A172 (cell line): ENCODE measurements at regions not wholly inside any gene's neighbourhood (a gene's known extent, or its start where the extent isn't known, plus 50 kb on each side); places are given as distances from the start of the nearest gene placed in this dataset.

Source experiments
- DNase-seq: peaks from one replicate; pipeline ENCODE4 v3.0.0-alpha.2; 2015; ENCODE audit warnings: low spot score

GRCh38 chr22:46078241-46079092 is 71.9 kb upstream of the PPARA start:
- no peak for DNase-seq

- no peak for DNase-seq
These were observed 71.0 kb upstream of the PPARA start for GRCh38 chr22:46079093-46079860.

DNA sequence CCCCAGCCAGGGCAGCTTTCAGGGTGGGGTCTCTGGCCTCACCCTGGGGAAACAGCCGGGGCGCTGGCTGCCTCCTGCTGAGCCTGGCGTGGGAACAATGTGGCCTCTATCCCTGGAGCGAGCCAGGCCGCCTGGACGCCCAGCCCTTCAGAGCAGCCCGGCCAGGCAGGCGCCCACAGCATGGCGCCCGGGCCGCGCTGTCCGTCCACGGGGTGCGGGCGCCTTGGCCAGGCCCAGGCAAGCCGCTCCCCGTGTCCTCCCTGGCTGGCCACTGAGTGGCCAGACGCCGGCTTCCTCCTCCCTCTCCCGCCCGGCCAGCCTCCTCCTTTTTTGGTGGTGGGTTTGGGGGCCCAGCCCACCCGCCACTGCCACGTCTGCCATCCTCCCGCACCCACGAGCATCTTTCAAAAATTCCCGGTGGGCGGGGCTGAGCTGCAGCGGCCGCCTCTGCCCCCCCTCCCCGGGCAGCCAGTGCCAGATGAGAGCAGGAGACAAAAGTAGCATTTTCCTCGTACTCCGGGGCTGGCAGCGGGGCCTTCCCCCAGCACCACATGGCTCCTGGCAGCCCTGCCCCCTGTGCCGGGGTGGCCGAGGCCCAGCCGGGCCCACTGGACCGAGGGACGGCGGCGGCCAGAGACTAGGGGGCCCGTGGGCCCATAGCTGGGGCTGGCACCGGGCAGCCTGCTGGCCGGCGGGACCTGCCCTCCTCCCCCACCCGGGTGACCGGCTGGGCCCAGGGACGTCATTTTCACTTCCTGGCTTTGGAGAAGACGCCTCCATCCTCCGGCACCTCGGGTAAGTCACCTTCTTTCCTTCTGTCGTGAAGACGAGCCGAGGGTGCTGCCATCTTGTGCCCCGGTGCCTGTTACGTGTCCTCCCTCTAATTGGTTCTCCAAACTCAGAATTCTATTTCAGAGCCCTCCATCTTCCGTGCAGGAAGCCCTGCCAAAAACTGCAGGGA is 70.2 kb upstream of the PPARA start:
- no peak for DNase-seq

DNA sequence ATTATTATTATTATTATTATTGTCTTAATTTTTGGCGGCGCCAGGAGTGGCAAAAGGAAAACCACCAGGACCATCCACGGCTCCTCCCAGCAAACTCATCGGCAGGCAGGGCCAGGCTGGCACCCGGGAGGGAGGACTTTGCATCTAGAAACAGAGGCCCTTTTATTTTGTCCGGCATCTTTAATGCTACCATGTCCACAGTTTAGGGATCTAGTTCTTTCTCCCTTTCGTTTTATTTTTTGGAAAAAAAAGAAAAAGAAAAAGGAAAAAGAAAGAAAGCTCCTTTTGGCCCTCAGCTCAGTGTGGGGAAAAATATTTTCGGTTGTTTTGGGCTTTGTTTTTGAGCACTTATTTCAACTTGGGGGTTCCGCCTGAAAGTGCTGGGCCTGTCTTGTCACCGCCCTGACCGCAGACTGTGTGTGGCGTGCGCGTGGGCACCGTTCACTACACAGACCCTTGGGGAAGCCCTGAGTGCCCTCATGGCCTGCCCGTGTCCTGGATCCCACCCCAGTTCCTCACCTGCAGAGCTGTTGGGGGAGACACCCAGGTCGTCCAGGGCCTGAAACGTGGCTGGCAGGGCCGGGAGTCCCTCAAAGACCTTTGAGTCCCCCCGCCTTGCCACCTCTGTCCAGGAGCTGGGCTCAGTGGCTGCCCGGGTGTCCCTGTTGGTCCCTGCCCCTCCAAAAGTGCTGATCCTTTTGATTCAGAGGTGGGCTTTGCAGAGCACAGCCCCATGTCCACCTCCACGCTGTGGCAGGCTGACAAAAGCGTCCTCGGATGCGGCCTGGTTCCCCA is 69.1 kb upstream of the PPARA start:
- no peak for DNase-seq

DNA sequence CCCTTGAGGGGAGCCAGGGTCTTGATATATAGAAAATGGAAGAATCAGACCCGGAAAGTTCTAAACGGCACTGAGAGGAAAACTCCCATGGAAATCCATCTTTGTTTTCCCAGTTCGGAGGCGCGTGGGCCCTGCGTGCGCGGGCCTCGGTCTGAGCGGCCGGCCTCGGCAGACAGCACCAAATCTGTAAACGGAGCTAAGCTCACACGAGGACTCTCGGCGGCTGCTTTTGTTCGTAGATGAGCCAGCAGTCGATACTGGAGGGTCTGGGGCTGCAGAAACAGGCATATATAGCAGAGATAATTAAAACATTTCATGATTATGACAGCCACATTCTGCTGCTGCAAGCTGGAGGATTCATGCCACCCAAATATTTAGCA is 68.5 kb upstream of the PPARA start:
- DNase-seq = no peak

DNA sequence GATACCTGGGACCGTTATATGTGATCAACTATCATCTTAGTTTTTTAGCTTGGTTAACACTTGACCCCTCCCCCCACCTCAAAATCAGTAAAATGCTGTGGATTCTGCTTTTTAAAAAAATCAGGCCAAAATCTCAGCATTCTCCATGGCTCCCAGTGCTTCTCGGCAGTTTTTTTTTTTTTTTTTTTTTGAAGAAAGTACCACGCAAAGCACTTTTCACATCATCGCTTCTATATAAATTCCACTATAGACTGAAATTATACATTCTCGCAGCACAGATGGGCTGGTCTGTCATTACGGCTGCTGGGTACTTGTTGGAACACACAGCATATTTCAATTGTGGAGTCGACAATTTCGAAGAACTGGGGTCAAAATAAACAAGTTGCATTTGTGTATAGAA is 67.7 kb upstream of the PPARA start:
- DNase-seq = no peak

- no peak for DNase-seq
These were observed 66.7 kb upstream of the PPARA start for GRCh38 chr22:46083383-46084350.

DNA sequence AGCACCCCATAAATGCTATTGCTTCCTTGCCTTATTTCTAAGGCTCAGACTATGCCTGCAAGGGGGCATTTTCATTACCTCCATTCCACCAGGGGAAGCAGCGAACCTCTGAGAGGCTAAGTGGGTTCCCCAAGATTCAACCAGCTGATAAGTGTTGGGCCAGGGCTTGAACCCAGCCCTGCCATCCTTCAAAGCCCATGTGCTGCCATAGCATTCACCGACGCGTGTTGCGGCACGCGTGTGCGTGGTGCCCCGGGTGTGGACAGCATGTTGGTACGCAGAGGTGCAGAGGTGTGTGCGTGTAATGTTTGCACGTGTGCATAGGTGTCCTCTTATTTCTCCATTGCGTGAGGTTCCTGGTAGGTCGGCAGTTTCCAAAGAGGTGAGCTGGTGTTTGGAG is 66.0 kb upstream of the PPARA start:
- no peak for DNase-seq

DNA sequence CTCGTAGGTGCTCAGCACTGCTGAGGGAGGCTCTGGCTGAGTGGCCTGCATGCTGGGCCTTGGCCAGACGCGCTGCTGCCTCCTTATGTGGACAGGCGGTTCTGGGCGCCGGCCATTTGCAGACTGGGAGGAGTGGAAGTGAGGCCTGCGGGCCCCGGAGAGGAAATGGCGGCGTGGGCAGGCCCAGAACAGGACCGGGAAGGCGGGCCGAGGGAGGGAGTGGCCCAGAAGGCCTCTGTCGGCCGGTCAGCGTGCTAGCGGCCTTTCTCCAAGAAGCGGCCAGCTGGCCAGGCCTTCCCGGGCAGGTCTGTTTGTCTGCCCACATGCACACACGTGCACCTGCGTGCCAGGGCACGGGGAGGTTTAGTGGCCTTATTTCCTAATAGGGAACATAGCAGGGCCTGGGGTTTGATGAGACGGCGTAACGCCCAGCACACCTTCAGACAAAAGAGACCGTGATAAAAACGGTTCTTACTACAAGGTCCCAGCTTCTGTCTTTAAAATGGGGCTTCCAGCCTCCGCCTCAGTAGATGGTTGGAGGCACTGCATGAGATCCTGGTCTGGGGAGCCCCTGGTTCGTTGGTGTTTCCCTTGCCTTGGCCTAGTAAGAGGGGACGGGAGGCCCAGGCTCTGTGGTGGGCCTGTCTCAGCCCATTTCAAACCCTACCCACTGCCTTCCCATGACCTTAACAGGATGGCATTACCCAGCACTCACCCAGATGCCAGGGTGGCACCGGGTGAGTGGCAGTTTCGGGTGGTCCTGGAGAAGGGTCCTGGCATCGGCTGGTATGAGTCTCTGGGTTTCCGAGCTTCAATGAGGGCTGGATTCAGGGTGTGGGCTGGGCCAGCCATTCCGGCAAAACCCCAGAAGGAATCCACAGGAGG is 65.1 kb upstream of the PPARA start:
- no peak for DNase-seq

DNA sequence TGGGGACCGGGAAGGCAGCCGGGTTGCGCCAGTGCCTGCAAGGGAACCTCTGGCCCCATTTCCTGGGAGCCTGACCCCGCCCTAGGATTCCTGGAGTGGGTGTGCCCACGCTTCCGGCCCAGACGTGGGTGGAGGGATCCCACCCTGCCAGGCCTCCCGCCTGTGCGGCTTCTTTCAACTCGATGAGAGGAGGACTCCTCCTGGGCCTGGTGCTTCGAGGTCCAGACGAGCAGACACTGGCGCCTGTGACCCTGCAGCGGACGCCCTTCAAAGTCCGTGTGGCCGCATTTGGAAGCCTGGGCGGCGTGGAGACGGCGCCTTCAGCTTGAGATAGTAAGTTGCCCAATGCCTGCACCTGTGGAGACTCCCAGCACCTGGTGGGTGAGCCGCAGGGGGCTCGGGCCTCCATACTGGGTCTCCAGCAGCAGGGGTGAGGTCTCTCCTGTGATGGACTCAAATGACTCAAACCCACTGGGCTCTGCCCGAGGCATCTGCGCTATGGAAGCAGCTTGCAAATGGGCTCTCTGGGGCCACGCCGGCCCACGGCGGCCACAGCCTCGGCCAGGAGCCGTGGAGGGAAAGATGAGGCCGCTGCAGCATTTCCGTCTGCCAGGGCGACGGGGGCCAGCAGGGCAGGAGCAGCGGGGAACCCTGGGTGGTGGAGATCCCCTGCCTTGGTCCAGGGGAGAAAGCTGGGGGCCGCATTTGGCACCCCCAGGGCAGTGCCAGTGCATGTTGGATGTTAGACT is 64.3 kb upstream of the PPARA start:
- DNase-seq = no peak

- DNase-seq = no peak
These were observed 63.6 kb upstream of the PPARA start for GRCh38 chr22:46086577-46087335.

- no peak for DNase-seq
These were observed 63.0 kb upstream of the PPARA start for GRCh38 chr22:46087336-46087690.

DNA sequence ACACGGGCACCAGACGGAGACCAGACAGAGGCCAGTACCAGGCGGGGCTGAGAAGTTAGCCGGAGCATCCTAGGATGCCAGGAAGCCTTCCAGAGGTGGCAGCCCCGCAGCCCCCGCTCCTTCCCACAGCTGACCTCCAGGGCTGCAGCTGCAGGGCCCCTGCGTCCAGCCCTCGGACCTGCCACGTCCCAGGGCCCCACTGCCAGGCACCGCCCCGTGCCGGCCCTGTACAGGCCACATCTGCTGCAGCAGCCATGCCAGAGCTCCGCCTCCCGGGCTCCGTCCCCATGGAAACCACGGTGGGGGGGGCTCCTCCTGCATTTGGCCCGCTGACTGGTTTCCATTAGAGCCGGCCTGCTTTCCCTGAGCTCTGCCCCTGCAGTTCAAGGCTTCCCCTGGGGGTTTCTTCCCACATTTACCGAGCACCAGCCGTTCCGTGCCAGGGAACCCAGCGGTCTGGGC is 62.5 kb upstream of the PPARA start:
- DNase-seq = no peak

DNA sequence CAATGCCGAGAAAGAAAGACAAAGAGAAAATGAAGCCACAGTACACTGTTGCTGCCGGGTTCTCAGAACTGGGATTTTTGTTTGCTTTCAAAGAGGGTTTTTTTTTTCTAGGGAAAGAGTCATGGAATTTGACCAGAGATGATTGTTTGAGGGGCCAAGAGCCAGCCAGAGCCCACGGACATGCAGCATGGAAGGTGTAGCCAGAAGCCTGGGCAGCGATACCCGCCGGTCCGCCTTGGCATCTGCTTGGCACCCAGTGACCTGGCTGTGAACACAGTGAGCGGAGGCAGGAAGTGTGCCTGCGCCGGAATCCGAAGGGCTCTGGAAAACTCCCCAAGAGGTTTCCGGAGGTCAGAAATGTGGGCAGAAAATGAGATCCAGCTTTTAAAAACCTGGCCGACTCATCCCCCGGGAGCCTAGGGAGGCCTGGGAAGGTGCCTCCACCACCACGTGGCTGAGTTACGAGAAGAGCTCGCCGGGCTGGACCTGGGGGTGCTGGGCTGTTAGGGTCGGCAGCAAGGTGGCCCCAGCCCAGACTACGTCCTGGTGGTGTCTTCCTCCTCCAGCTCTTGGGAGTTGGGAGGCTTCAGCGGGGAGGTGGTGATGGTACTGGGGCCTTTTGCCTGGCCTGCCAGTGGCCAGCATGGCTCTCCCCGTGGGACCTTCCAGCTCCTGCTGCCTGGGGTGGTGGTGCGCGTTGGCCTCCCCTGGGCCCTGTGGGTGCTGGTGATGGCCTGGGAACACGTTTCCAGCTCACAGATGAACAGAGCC is 61.6 kb upstream of the PPARA start:
- no peak for DNase-seq

DNA sequence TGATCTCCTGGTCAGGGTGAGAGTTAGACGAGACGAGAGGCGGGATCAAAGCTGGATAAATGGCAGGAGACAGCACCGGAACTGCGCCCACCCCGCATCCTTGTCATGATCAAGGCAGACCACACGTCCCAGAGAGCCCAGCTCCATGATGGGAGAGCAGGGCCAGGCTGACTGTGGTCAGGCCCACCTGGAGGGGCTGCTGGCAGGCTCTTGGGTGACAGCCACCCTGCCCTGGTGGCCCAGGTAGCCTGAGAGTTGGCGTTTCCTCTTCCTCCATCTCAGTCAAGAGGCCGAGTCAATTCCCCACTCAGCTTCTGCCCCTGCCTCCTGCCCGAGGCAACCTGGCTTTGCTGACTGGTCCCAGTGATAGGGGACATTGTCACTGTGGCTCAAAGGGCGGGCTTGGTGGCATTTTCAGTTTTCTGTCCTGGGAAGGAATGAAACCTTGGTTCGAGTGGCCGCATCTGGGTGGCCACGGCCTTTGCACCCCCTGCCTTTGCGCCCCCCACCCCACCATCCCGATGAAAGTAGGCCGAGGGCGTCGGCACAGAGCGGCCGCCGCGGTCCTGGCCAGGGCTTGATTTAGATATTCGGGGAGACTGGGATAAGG is 60.8 kb upstream of the PPARA start:
- DNase-seq = no peak

DNA sequence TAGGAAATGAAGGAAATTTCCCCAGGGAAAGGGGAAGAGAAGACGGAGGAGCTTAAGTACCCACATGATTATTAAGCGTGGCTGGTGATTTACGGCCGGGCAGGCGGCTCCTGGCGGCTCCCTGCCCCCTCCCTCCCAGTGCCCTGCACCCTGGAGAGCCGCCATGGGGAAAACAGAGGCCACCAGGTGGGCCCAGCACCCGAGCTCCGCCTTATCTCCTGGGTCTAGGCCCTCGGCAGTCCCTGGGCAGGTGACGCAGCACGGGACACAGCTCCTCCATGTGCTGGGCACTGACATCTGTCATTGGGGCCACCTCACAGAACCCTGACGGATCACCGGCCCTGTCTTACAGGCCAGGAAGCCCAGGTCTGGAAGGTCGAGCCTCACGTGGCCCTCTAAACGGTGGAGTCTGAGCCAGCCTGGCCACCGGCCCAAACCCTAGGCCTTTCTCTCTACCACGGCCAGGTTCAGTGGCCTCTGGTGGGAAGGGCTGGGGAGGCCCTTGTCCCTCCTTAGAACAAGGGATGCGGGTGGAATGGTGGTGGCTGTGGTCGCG is 60.2 kb upstream of the PPARA start:
- no peak for DNase-seq
